ENCODE measurements at regions not wholly inside any gene's neighbourhood (a gene's known extent, or its start where the extent isn't known, plus 50 kb on each side); places are given as distances from the start of the nearest gene placed in this dataset.
A peak's percentile ranks its signal among the peaks of the same experiment; 100 is the strongest.

DNA sequence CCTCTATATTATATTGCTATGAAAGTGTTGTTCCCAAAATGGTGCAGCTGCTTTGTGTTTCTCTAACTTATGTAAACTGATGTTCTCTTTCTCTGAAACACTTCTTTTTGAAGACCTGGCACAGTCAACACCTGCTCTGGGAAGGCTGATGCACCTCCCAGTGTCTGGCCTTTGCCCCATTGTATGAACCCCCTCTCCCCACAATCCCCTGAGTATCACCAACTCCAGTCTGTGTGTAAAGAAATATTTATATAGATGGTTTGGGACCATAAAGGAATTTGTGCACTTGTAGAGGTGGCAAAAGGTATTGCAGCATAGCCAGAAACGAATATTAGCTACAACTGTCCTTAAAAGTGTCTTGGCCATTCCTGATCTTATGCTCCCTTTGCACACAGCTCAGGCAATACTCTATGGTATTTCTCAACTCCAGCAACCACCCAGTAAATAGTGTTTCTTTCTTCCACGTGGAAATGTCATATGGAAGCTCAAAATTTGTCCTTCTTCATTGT, 365.2 kb upstream of the DDI1 start:
- CTCF ChIA-PET: interaction anchor here (0.6 to 1.9 kb wide), 3 partner anchors 11 to 605 kb away, joined by 4 to 8 read pairs (median 5); no protein-coding TSS in a partner anchor
- POLR2A ChIA-PET: no interaction called here
- Histone ChIP-seq H3K4me3 (ENCODE audit: low read depth, low read length) (no peak overlapping the region), H3K36me3 (ENCODE audit: control insufficient read depth in 2 of 2, insufficient read depth in 1 of 2, low read length in 2 of 2) (no peaks in the 10 kb centered on the region), H3K4me1 (ENCODE audit: control insufficient read depth, insufficient read depth, low read length) (no peaks in the 10 kb centered on the region), H3K27ac (ENCODE audit: extremely low read depth, low read depth, low read length) (no peak overlapping the region), H3K9me3 (ENCODE audit: control insufficient read depth, insufficient read depth, low read depth, low read length) (no peaks in the 10 kb centered on the region)
- TF ChIP-seq KLF7 (tag by site-specific recombination; IDR thresholded peaks at IDR 0.05; ENCODE audit: borderline replicate concordance) (no peak), ZNF433 (tag by site-specific recombination; IDR thresholded peaks at IDR 0.05; ENCODE audit: low read depth) (no peak), YY1 (tag by site-specific recombination; IDR thresholded peaks at IDR 0.05) (no peak), ZNF626 (tag by site-specific recombination; IDR thresholded peaks at IDR 0.05) (no peak), ZNF510 (tag by site-specific recombination; IDR thresholded peaks at IDR 0.05; ENCODE audit: insufficient replicate concordance) (no peak), MEIS1 (CRISPR knock-in tag; IDR thresholded peaks at IDR 0.05; ENCODE audit: borderline replicate concordance) (no peak), SCRT2 (tag by site-specific recombination; IDR thresholded peaks at IDR 0.05) (no peak), OVOL3 (tag by site-specific recombination; IDR thresholded peaks at IDR 0.05) (no peak), ZNF121 (tag by site-specific recombination; IDR thresholded peaks at IDR 0.05) (no peak), SALL2 (tag by site-specific recombination; IDR thresholded peaks at IDR 0.05; ENCODE audit: borderline replicate concordance) (no peak), HOXD13 (CRISPR knock-in tag; IDR thresholded peaks at IDR 0.05; ENCODE audit: borderline replicate concordance) (no peak), ZNF544 (tag by site-specific recombination; IDR thresholded peaks at IDR 0.05) (no peak), ZNF549 (tag by site-specific recombination; IDR thresholded peaks at IDR 0.05) (no peak)
- TF ChIP-seq, protein P1, sequence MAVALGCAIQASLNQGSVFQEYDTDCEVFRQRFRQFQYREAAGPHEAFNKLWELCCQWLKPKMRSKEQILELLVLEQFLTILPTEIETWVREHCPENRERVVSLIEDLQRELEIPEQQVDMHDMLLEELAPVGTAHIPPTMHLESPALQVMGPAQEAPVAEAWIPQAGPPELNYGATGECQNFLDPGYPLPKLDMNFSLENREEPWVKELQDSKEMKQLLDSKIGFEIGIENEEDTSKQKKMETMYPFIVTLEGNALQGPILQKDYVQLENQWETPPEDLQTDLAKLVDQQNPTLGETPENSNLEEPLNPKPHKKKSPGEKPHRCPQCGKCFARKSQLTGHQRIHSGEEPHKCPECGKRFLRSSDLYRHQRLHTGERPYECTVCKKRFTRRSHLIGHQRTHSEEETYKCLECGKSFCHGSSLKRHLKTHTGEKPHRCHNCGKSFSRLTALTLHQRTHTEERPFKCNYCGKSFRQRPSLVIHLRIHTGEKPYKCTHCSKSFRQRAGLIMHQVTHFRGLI (tag by site-specific recombination; IDR thresholded peaks at IDR 0.05): no peak
- TF ChIP-seq, protein P2, sequence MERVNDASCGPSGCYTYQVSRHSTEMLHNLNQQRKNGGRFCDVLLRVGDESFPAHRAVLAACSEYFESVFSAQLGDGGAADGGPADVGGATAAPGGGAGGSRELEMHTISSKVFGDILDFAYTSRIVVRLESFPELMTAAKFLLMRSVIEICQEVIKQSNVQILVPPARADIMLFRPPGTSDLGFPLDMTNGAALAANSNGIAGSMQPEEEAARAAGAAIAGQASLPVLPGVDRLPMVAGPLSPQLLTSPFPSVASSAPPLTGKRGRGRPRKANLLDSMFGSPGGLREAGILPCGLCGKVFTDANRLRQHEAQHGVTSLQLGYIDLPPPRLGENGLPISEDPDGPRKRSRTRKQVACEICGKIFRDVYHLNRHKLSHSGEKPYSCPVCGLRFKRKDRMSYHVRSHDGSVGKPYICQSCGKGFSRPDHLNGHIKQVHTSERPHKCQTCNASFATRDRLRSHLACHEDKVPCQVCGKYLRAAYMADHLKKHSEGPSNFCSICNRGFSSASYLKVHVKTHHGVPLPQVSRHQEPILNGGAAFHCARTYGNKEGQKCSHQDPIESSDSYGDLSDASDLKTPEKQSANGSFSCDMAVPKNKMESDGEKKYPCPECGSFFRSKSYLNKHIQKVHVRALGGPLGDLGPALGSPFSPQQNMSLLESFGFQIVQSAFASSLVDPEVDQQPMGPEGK (tag by site-specific recombination; IDR thresholded peaks at IDR 0.05): no peak

DNA sequence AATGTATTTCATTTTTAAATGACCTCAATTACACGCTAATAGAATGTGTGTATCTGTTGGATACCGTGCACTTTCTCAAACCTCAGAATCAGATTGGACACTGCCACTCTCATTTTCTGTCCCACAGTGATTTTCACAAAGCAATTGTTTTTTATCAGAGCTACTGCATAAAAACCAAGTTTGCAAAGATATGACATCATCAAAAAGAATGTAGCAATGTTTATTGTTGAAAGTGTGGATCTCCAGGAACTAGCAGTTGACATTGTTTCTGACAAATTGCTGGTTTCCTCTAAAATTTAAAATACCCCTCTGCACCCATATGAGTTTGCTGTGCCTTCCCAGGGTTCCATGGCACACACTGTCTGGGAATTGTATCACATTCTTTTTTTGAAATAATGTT, 362.7 kb upstream of the DDI1 start:
- Histone ChIP-seq H3K27ac (ENCODE audit: extremely low read depth, low read depth, low read length) (no peak overlapping the region), H3K9me3 (ENCODE audit: control insufficient read depth, insufficient read depth, low read depth, low read length) (no peaks in the 10 kb centered on the region), H3K4me3 (ENCODE audit: low read depth, low read length) (no peak overlapping the region), H3K4me1 (ENCODE audit: control insufficient read depth, insufficient read depth, low read length) (no peaks in the 10 kb centered on the region), H3K36me3 (ENCODE audit: control insufficient read depth in 2 of 2, insufficient read depth in 1 of 2, low read length in 2 of 2) (no peaks in the 10 kb centered on the region)
- ChIA-PET CTCF (interaction anchor here (0.6 to 0.9 kb wide), 2 partner anchors 8 to 9 kb away, joined by 3 read pairs; no protein-coding TSS in a partner anchor), POLR2A (no interaction called here)
- no peak for TF ChIP-seq ZNF146 (tag by site-specific recombination; IDR thresholded peaks at IDR 0.05)
- TF ChIP-seq, protein P3, sequence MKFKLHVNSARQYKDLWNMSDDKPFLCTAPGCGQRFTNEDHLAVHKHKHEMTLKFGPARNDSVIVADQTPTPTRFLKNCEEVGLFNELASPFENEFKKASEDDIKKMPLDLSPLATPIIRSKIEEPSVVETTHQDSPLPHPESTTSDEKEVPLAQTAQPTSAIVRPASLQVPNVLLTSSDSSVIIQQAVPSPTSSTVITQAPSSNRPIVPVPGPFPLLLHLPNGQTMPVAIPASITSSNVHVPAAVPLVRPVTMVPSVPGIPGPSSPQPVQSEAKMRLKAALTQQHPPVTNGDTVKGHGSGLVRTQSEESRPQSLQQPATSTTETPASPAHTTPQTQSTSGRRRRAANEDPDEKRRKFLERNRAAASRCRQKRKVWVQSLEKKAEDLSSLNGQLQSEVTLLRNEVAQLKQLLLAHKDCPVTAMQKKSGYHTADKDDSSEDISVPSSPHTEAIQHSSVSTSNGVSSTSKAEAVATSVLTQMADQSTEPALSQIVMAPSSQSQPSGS (tag by site-specific recombination; IDR thresholded peaks at IDR 0.05; ENCODE audit: low read depth): peak; percentile 57; the same call in 1 of the 2 replicates
- TF ChIP-seq SP2 (tag by site-specific recombination; IDR thresholded peaks at IDR 0.05): no peak
- TF ChIP-seq ZNF791 (tag by site-specific recombination; IDR thresholded peaks at IDR 0.05): no peak

All from HEK293 (cell line).